Peyer's patch (tissue), 4 donors: ENCODE measurements at regions not wholly inside any gene's neighbourhood (a gene's known extent, or its start where the extent isn't known, plus 50 kb on each side); places are given as distances from the start of the nearest gene placed in this dataset.

Experiments used
- DNase-seq, 3 donors: peaks; one replicate each; pipeline ENCODE4 v3.0.0-alpha.2; 2017 to 2019
- H3K27ac ChIP-seq, 4 donors: fragments of 200-600 bp; sonication (generic); one replicate each; pipeline ENCODE4 v1.5.1; 2016 to 2019
- H3K27me3 ChIP-seq, 2 donors: fragments of 200-600 bp; sonication (generic); one replicate each; pipeline ENCODE4 v1.5.1; 2019
- H3K36me3 ChIP-seq, 3 donors: fragments of 200-600 bp; sonication (generic); one replicate each; pipeline ENCODE4 v1.5.1; 2016 to 2019
- H3K4me1 ChIP-seq, 4 donors: fragments of 200-600 bp; sonication (generic); one replicate each; pipeline ENCODE4 v1.5.1; 2016 to 2019
- H3K4me3 ChIP-seq, 4 donors: fragments of 200-600 bp; sonication (generic); 1 replicate in 3 of 4; 2 replicates in 1 of 4; pipeline ENCODE4 v1.5.1; 2016 to 2019; ENCODE audit warnings: mild to moderate bottlenecking in 1 of 4
- H3K9me3 ChIP-seq, 4 donors: fragments of 200-600 bp; sonication (generic); one replicate each; pipeline ENCODE4 v1.5.1; 2016 to 2019; ENCODE audit warnings: mild to moderate bottlenecking in 1 of 4
- CTCF ChIP-seq, 6 experiments: fragments of 450-650 bp in 4 of 6; fragments of 200-600 bp in 2 of 6; sonication (generic) in 1 of 6; IDR thresholded peaks; one replicate each; pipeline ENCODE4 v1.5.1; 2017 to 2019; ENCODE audit warnings: antibody characterized with exemption in 6 of 6, mild to moderate bottlenecking in 3 of 6, moderate library complexity in 1 of 6
- POLR2A ChIP-seq, 2 donors: fragments of 450-650 bp; IDR thresholded peaks; one replicate each; pipeline ENCODE4 v1.5.1; 2017; ENCODE audit warnings: antibody characterized with exemption in 2 of 2, mild to moderate bottlenecking in 2 of 2, moderate library complexity in 2 of 2

GRCh38 chr19:33872445-33873320 is 76.0 kb downstream of the KCTD15 start:
- H3K4me1 ChIP-seq: peaks cover 0 to 9% (median 0%) of the 10 kb centered on the region in 4 donors
- no peak for DNase-seq

DNA sequence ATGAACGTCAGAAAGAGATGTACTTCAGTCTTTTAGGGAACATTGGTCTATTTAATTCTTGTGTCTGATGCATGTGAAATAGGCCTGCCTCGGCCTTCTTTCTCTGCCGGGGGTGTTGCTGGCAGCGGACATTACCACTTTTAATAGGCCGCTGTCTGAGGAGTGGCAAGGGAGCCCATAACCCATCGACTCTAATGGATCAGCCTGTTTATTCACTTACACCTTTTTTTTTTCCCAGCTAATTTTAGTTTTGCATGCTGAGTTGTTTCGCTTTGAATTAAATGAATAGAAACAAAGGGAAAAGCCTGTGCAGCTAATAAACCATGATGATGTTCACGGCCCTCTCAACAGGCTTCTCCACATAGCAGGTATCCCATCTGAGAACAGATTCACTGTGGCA is 78.4 kb downstream of the KCTD15 start:
- Histone ChIP-seq H3K4me1 (no peaks in the 10 kb centered on the region), H3K27me3 (no peaks in the 10 kb centered on the region), H3K4me3 (no peak overlapping the region), H3K36me3 (no peaks in the 10 kb centered on the region), H3K9me3 (no peaks in the 10 kb centered on the region), H3K27ac (no peak overlapping the region)
- TF ChIP-seq CTCF (IDR thresholded peaks at IDR 0.05) (no peak), POLR2A (IDR thresholded peaks at IDR 0.05) (no peak)
- no peak for DNase-seq

More at GRCh38 chr19:33872445-33873320, 76.0 kb downstream of the KCTD15 start:
- Histone ChIP-seq H3K4me3 (no peak overlapping the region), H3K9me3 (no peaks in the 10 kb centered on the region), H3K27me3 (no peaks in the 10 kb centered on the region), H3K36me3 (no peaks in the 10 kb centered on the region), H3K27ac (no peak overlapping the region)
- TF ChIP-seq CTCF (IDR thresholded peaks at IDR 0.05) (no peak), POLR2A (IDR thresholded peaks at IDR 0.05) (no peak)

GRCh38 chr19:33876192-33876591 is 79.5 kb downstream of the KCTD15 start:
- no peaks in the 10 kb centered on the region for H3K27me3 ChIP-seq
- H3K4me1 ChIP-seq: no peaks in the 10 kb centered on the region
- DNase-seq: no peak
- H3K27ac ChIP-seq: no peak overlapping the region
- H3K4me3 ChIP-seq: no peak overlapping the region
- TF ChIP-seq POLR2A (IDR thresholded peaks at IDR 0.05) (no peak), CTCF (IDR thresholded peaks at IDR 0.05) (no peak)
- no peaks in the 10 kb centered on the region for H3K36me3 ChIP-seq
- H3K9me3 ChIP-seq: no peaks in the 10 kb centered on the region

DNA sequence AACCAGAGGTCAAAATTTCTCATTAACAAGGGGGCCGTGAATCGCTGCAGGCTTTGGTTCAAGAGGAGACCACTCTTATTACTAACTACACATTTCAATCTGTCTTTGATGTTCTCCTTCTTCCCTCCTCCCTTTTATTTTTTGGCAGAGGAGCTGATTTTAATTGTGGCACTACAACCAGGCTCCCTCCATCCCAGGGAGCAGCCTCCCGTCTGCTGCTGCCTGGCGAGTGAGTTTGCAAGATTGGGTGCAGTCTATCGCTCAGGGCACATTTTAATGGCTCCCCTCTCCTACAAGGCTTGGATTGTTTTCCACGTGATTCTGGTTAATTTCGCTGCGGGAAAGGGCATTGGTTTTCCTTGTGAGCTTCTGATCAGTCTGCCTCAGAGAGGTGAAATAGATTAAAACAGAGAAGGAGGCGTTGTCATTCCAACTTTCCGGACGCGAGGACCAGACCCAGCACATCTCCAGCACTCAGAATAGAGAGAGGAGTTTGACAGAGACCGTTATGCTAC is 81.4 kb downstream of the KCTD15 start:
- TF ChIP-seq CTCF (IDR thresholded peaks at IDR 0.05) (no peak), POLR2A (IDR thresholded peaks at IDR 0.05) (no peak)
- Histone ChIP-seq H3K4me1 (no peaks in the 10 kb centered on the region), H3K36me3 (no peaks in the 10 kb centered on the region), H3K4me3 (no peak overlapping the region), H3K27ac (no peak overlapping the region), H3K27me3 (no peaks in the 10 kb centered on the region), H3K9me3 (no peaks in the 10 kb centered on the region)
- DNase-seq: no peak

GRCh38 chr19:33878910-33879810 is 82.5 kb downstream of the KCTD15 start:
- Histone ChIP-seq H3K4me1 (peaks cover 0 to 3% (median 0%) of the 10 kb centered on the region in 4 donors), H3K27me3 (no peaks in the 10 kb centered on the region), H3K9me3 (no peaks in the 10 kb centered on the region), H3K4me3 (no peak overlapping the region), H3K36me3 (no peaks in the 10 kb centered on the region), H3K27ac (no peak overlapping the region)
- DNase-seq: no peak
- no peak for TF ChIP-seq POLR2A (IDR thresholded peaks at IDR 0.05)
